ENCODE measurements at regions not wholly inside any gene's neighbourhood (a gene's known extent, or its start where the extent isn't known, plus 50 kb on each side); places are given as distances from the start of the nearest gene placed in this dataset.

GRCh38 chr4:132238697-132239096 lies 910.4 kb upstream of the PCDH10 start:
- no peak for TF ChIP-seq POLR2A (IDR thresholded peaks at IDR 0.05; ENCODE audit: low read depth, low read length)
- TF ChIP-seq TAF1 (IDR thresholded peaks at IDR 0.05; ENCODE audit: low read depth, low read length), result no peak
- TF ChIP-seq POLR2AphosphoS5 (IDR thresholded peaks at IDR 0.05; ENCODE audit: low read depth, low read length), result no peak
- TF ChIP-seq POU2F2 (IDR thresholded peaks at IDR 0.05; ENCODE audit: low read depth, low read length), result no peak
- no peak for TF ChIP-seq PAX5 (IDR thresholded peaks at IDR 0.05; ENCODE audit: insufficient read depth, low read length, severe bottlenecking)
- TF ChIP-seq SPI1 (IDR thresholded peaks at IDR 0.05; ENCODE audit: low read depth, low read length), result no peak

All from GM12891 (cell line).